BLaER1 treated with 17β-estradiol and CSF1 and Interleukin-3, amounts not matched to agents 10 nM and 100 nM (cell line): ENCODE measurements at regions not wholly inside any gene's neighbourhood (a gene's known extent, or its start where the extent isn't known, plus 50 kb on each side); places are given as distances from the start of the nearest gene placed in this dataset.
"Not testable (repeated sequence)": the region's sequence is repeated elsewhere in the genome, so short reads cannot be mapped to it uniquely, and the experiment has no call there.

ENCODE experiments used
- H3K27ac ChIP-seq, 11 experiments: shearing (Covaris generic); formaldehyde crosslinking; 2 replicates each; pipeline ENCODE4 v1.8.1; 2022
- H3K27me3 ChIP-seq, 11 experiments: shearing (Covaris generic); formaldehyde crosslinking; 2 replicates each; pipeline ENCODE4 v1.8.1; 2022
- H3K36me3 ChIP-seq, 11 experiments: shearing (Covaris generic); formaldehyde crosslinking; 2 replicates each; pipeline ENCODE4 v1.8.1; 2022
- H3K4me1 ChIP-seq, 10 experiments: shearing (Covaris generic); formaldehyde crosslinking; 2 replicates each; pipeline ENCODE4 v1.8.1; 2022
- H3K4me2 ChIP-seq, 11 experiments: shearing (Covaris generic); formaldehyde crosslinking; 2 replicates each; pipeline ENCODE4 v1.8.1; 2022
- H3K4me3 ChIP-seq, 10 experiments: shearing (Covaris generic); formaldehyde crosslinking; 2 replicates each; pipeline ENCODE4 v1.8.1; 2022
- H3K9ac ChIP-seq, 11 experiments: shearing (Covaris generic); formaldehyde crosslinking; 2 replicates each; pipeline ENCODE4 v1.8.1; 2022
- H3K9me3 ChIP-seq, 11 experiments: shearing (Covaris generic); formaldehyde crosslinking; replicated peaks in 1 of 11; 2 replicates each; pipeline ENCODE4 v1.8.1; 2022
- H4K20me1 ChIP-seq, 11 experiments: shearing (Covaris generic); formaldehyde crosslinking; 2 replicates each; pipeline ENCODE4 v1.8.1; 2022
- Cebpa-rat ChIP-seq, 11 experiments: shearing (Covaris generic); IDR thresholded peaks; 2 replicates each; pipeline ENCODE4 v1.8.1; 2022

GRCh38 chr5:118290204-118290603 lies 698.1 kb downstream of the DTWD2 start:
- H3K27ac ChIP-seq: no peak overlapping the region
- H3K4me2 ChIP-seq: no peak overlapping the region
- H3K27me3 ChIP-seq: no peaks in the 10 kb centered on the region
- no peak for TF ChIP-seq Cebpa-rat (IDR thresholded peaks at IDR 0.05)
- no peaks in the 10 kb centered on the region; a peak in 1 of 22 replicates for H3K9me3 ChIP-seq
- no peak overlapping the region for H3K4me3 ChIP-seq
- H3K9ac ChIP-seq: no peak overlapping the region
- no peaks in the 10 kb centered on the region for H4K20me1 ChIP-seq
- H3K36me3 ChIP-seq: no peaks in the 10 kb centered on the region
- no peaks in the 10 kb centered on the region for H3K4me1 ChIP-seq

- not testable (repeated sequence) for H4K20me1 ChIP-seq, H3K27ac ChIP-seq, H3K4me2 ChIP-seq, H3K4me3 ChIP-seq, H3K9me3 ChIP-seq, H3K4me1 ChIP-seq, H3K27me3 ChIP-seq, H3K9ac ChIP-seq, H3K36me3 ChIP-seq
Observed at GRCh38 chr5:118284230-118284629, 704.1 kb downstream of the DTWD2 start.

GRCh38 chr5:118282480-118283038 lies 705.8 kb downstream of the DTWD2 start:
- H3K4me2 ChIP-seq, H3K9me3 ChIP-seq, H3K9ac ChIP-seq, H4K20me1 ChIP-seq, H3K4me3 ChIP-seq, H3K36me3 ChIP-seq, H3K4me1 ChIP-seq, H3K27ac ChIP-seq, H3K27me3 ChIP-seq: not testable (repeated sequence)

GRCh38 chr5:118279540-118280294 lies 708.6 kb downstream of the DTWD2 start:
- Histone ChIP-seq H3K4me1 (no peaks in the 10 kb centered on the region), H3K36me3 (no peaks in the 10 kb centered on the region), H3K4me3 (no peak overlapping the region), H3K4me2 (no peak overlapping the region), H4K20me1 (no peaks in the 10 kb centered on the region), H3K27ac (no peak overlapping the region), H3K27me3 (no peaks in the 10 kb centered on the region), H3K9me3 (peaks cover 0 to 8% (median 0%) of the 10 kb centered on the region in 11 experiments; a peak in 2 of 22 replicates), H3K9ac (no peak overlapping the region)
- TF ChIP-seq Cebpa-rat (IDR thresholded peaks at IDR 0.05): no peak

GRCh38 chr5:118270526-118270925 lies 717.8 kb downstream of the DTWD2 start:
- Histone ChIP-seq H3K36me3 (no peaks in the 10 kb centered on the region), H3K4me2 (no peak overlapping the region), H3K27ac (no peak overlapping the region), H4K20me1 (no peaks in the 10 kb centered on the region), H3K9ac (no peak overlapping the region), H3K27me3 (peaks cover 0 to 23% (median 0%) of the 10 kb centered on the region in 11 experiments; a peak in 3 of 22 replicates), H3K9me3 (no peaks in the 10 kb centered on the region), H3K4me1 (no peaks in the 10 kb centered on the region), H3K4me3 (no peak overlapping the region)
- TF ChIP-seq Cebpa-rat (IDR thresholded peaks at IDR 0.05): no peak

- Histone ChIP-seq H3K36me3 (no peaks in the 10 kb centered on the region), H3K27me3 (peaks cover 0 to 83% (median 0%) of the 10 kb centered on the region in 11 experiments; a peak in 7 of 22 replicates), H3K4me3 (no peak overlapping the region), H3K4me2 (no peak overlapping the region), H3K27ac (no peak overlapping the region), H3K9me3 (no peaks in the 10 kb centered on the region; a peak in 1 of 22 replicates), H4K20me1 (0 out of 22 replicates have a peak, but pooled peaks cover 0 to 3% (median 0%) of the 10 kb centered on the region in 11 experiments), H3K9ac (no peak overlapping the region), H3K4me1 (no peaks in the 10 kb centered on the region)
- TF ChIP-seq Cebpa-rat (IDR thresholded peaks at IDR 0.05): no peak
Observed at GRCh38 chr5:118258223-118258622, 730.1 kb downstream of the DTWD2 start.

GRCh38 chr5:118257066-118257465 lies 731.3 kb downstream of the DTWD2 start:
- no peak overlapping the region for H3K27ac ChIP-seq
- TF ChIP-seq Cebpa-rat (IDR thresholded peaks at IDR 0.05): no peak
- H3K4me3 ChIP-seq: no peak overlapping the region
- H3K4me1 ChIP-seq: no peaks in the 10 kb centered on the region
- H3K36me3 ChIP-seq: no peaks in the 10 kb centered on the region
- H3K9ac ChIP-seq: no peak overlapping the region
- 0 out of 22 replicates have a peak, but pooled peaks cover 0 to 3% (median 0%) of the 10 kb centered on the region in 11 experiments for H4K20me1 ChIP-seq
- H3K27me3 ChIP-seq: peaks cover 0 to 85% (median 0%) of the 10 kb centered on the region in 11 experiments; a peak in 7 of 22 replicates
- H3K4me2 ChIP-seq: no peak overlapping the region
- H3K9me3 ChIP-seq: peaks cover 0 to 6% (median 2%) of the 10 kb centered on the region in 11 experiments; a peak in 11 of 22 replicates

- no peak for TF ChIP-seq Cebpa-rat (IDR thresholded peaks at IDR 0.05)
Observed at GRCh38 chr5:118253225-118254061, 734.9 kb downstream of the DTWD2 start.

GRCh38 chr5:118249386-118249785 lies 739.0 kb downstream of the DTWD2 start:
- H4K20me1 ChIP-seq: peaks cover 0 to 19% (median 0%) of the 10 kb centered on the region in 11 experiments; a peak in 2 of 22 replicates
- H3K9ac ChIP-seq: no peak overlapping the region
- peaks cover 0 to 7% (median 0%) of the 10 kb centered on the region in 10 experiments; a peak in 4 of 20 replicates for H3K4me1 ChIP-seq
- H3K4me3 ChIP-seq: no peak overlapping the region
- peak overlapping the region in 4 of 11 experiments; percentile 4 to 42 (median 15); a peak in 4 of 22 replicates for H3K4me2 ChIP-seq
- H3K9me3 ChIP-seq: peaks cover 24 to 70% (median 38%) of the 10 kb centered on the region in 11 experiments
- TF ChIP-seq Cebpa-rat (IDR thresholded peaks at IDR 0.05): no peak
- no peaks in the 10 kb centered on the region; a peak in 1 of 22 replicates for H3K36me3 ChIP-seq
- H3K27me3 ChIP-seq: peaks cover 0 to 100% (median 0%) of the 10 kb centered on the region in 11 experiments; a peak in 9 of 22 replicates
- no peak overlapping the region for H3K27ac ChIP-seq

More at GRCh38 chr5:118253225-118254061, 734.9 kb downstream of the DTWD2 start:
- peaks cover 0 to 7% (median 0%) of the 10 kb centered on the region in 10 experiments; a peak in 4 of 20 replicates for H3K4me1 ChIP-seq
- no peak overlapping the region for H3K4me3 ChIP-seq
- no peak overlapping the region for H3K27ac ChIP-seq
- peaks cover 11 to 43% (median 22%) of the 10 kb centered on the region in 11 experiments for H3K9me3 ChIP-seq
- 0 out of 22 replicates have a peak, but pooled peaks cover 0 to 3% (median 0%) of the 10 kb centered on the region in 11 experiments for H4K20me1 ChIP-seq
- H3K27me3 ChIP-seq: peaks cover 0 to 94% (median 0%) of the 10 kb centered on the region in 11 experiments; a peak in 7 of 22 replicates
- no peaks in the 10 kb centered on the region; a peak in 1 of 22 replicates for H3K36me3 ChIP-seq
- H3K4me2 ChIP-seq: no peak overlapping the region
- no peak overlapping the region for H3K9ac ChIP-seq
